GM12878 (cell line): ENCODE measurements at regions not wholly inside any gene's neighbourhood (a gene's known extent, or its start where the extent isn't known, plus 50 kb on each side); places are given as distances from the start of the nearest gene placed in this dataset.

Experiments
- ATAC-seq: fragments of 200-7000 bp; cut with Tn5 transposase; 3 replicates; pipeline ENCODE4 v1.9.1; 2020; ENCODE audit warnings: mild to moderate bottlenecking, moderate library complexity
- BruUV-seq: library from RNA; stranded (reverse); fragments of 400-500 nt; replicated peaks from 2 replicates; lab custom pipeline; 2021; lab: Mats Ljungman, UMichigan
- CTCF ChIA-PET: fragments of 300-600 bp; sonication (Branson Sonifier 250); formaldehyde crosslinking; extraction: SDS; loops from one replicate; lab custom pipeline; 2021; ENCODE audit warnings: inconsistent platforms; lab: Yijun Ruan, JAX
- POLR2A ChIA-PET: fragments of 350-600 bp; formaldehyde crosslinking; extraction: SDS; loops from one replicate; lab custom pipeline; 2021; ENCODE audit warnings: inconsistent platforms; lab: Charles Lee
- RAD21 ChIA-PET: fragments of 300-600 bp; sonication (Branson Sonifier 250); formaldehyde crosslinking; loops from one replicate; lab custom pipeline; 2023; ENCODE audit warnings: antibody characterized with exemption; ENCODE audit not compliant: unreplicated experiment; lab: Charles Lee
- SMC1A ChIA-PET: fragments of 300-600 bp; sonication (Branson Sonifier 250); formaldehyde crosslinking; loops from one replicate; lab custom pipeline; 2023; ENCODE audit not compliant: unreplicated experiment, uncharacterized antibody; lab: Charles Lee
- DNase-seq: peaks from one replicate; pipeline ENCODE4 v3.0.0-alpha.2; 2011; ENCODE audit warnings: low read depth, low spot score
- FAIRE-seq: peaks from 3 replicates; lab custom pipeline; 2011; peaks lifted over from hg19 to GRCh38; lab: Jason Lieb, UNC
- H2AFZ ChIP-seq: 2 replicates; pipeline ENCODE4 v1.6.0; 2011; ENCODE audit warnings: low read depth, low read length, control low read depth; ENCODE audit not compliant: control insufficient read depth
- H3K27ac ChIP-seq: 2 replicates; pipeline ENCODE4 v1.5.1; 2011; ENCODE audit warnings: control low read depth; ENCODE audit not compliant: control insufficient read depth, insufficient read depth
- H3K27me3 ChIP-seq, 2 experiments: replicated peaks in 1 of 2; 2 replicates each; pipeline versions ENCODE4 v1.6.0 to v1.6.1; 2011; ENCODE audit warnings: low read length in 1 of 2; ENCODE audit not compliant: control insufficient read depth in 2 of 2, insufficient read depth in 2 of 2
- H3K36me3 ChIP-seq, 2 experiments: 2 replicates each; pipeline ENCODE4 v1.5.1; 2011; ENCODE audit warnings: low read length in 1 of 2; ENCODE audit not compliant: control insufficient read depth in 2 of 2, insufficient read depth in 2 of 2
- H3K4me1 ChIP-seq: 2 replicates; pipeline ENCODE4 v1.6.1; 2011; ENCODE audit warnings: mild to moderate bottlenecking, low read length, moderate library complexity, mixed read lengths; ENCODE audit not compliant: control insufficient read depth, insufficient read depth
- H3K4me2 ChIP-seq: 2 replicates; pipeline ENCODE4 v1.6.0; 2011; ENCODE audit warnings: control low read depth; ENCODE audit not compliant: control insufficient read depth, insufficient read depth
- H3K4me3 ChIP-seq: fragments of 200-600 bp; sonication (generic); 2 replicates; pipeline ENCODE4 v1.5.1; 2016
- H3K79me2 ChIP-seq: 2 replicates; pipeline ENCODE4 v1.6.0; 2011; ENCODE audit warnings: low read length; ENCODE audit not compliant: control insufficient read depth, insufficient read depth
- H3K9ac ChIP-seq: 2 replicates; pipeline ENCODE4 v1.8.0; 2011; ENCODE audit warnings: low read length, control low read depth, mixed read lengths; ENCODE audit not compliant: control insufficient read depth, insufficient read depth
- H3K9me3 ChIP-seq: replicated peaks from 3 replicates; pipeline ENCODE4 v1.5.1; 2011; ENCODE audit warnings: mild to moderate bottlenecking, low read length; ENCODE audit not compliant: control insufficient read depth, insufficient read depth
- H4K20me1 ChIP-seq: 2 replicates; pipeline ENCODE4 v1.6.0; 2011; ENCODE audit not compliant: control insufficient read depth, insufficient read depth
- ATF7 ChIP-seq: fragments of 450-650 bp; IDR thresholded peaks from 2 replicates; pipeline ENCODE4 v1.6.1; 2016; ENCODE audit warnings: low read depth, mild to moderate bottlenecking
- BCL3 ChIP-seq: IDR thresholded peaks from 2 replicates; pipeline ENCODE4 v1.6.1; 2011; ENCODE audit warnings: borderline replicate concordance, low read depth, mild to moderate bottlenecking, moderate library complexity, low read length; ENCODE audit not compliant: insufficient read depth, poor library complexity, severe bottlenecking
- CREB1 ChIP-seq: IDR thresholded peaks from 2 replicates; pipeline ENCODE4 v1.6.1; 2012; ENCODE audit warnings: low read depth, mild to moderate bottlenecking, inconsistent platforms
- CREM ChIP-seq: IDR thresholded peaks from 2 replicates; pipeline ENCODE4 v1.6.1; 2014; ENCODE audit warnings: antibody characterized with exemption, low read depth
- CTCF ChIP-seq, 3 experiments: IDR thresholded peaks in 2 of 3; conservative IDR thresholded peaks in 1 of 3; 2 replicates each; pipeline ENCODE4 v1.5.1; 2011; ENCODE audit warnings: low read depth in 3 of 3, low read length in 3 of 3, mild to moderate bottlenecking in 3 of 3, control low read depth in 2 of 3, moderate library complexity in 2 of 3, inconsistent platforms in 1 of 3, mixed read lengths in 1 of 3; ENCODE audit not compliant: control insufficient read depth in 2 of 3, insufficient read depth in 1 of 3; ENCODE audit errors: extremely low read depth in 1 of 3
- NBN ChIP-seq: fragments of 450-650 bp; IDR thresholded peaks from 2 replicates; pipeline ENCODE4 v1.6.1; 2016
- RELB ChIP-seq: fragments of 450-650 bp; IDR thresholded peaks from 2 replicates; pipeline ENCODE4 v1.6.1; 2017; ENCODE audit warnings: low read depth, mild to moderate bottlenecking, moderate library complexity
- REST ChIP-seq: IDR thresholded peaks from 2 replicates; pipeline ENCODE4 v1.6.1; 2012; ENCODE audit warnings: mild to moderate bottlenecking, low read depth, low read length
- SMC3 ChIP-seq: IDR thresholded peaks from 2 replicates; pipeline ENCODE4 v1.6.1; 2011; ENCODE audit warnings: low read length, improper control_type of control experiment, borderline replicate concordance
- WGBS: methylation state at CpG from one replicate; pipeline ENCODE4 v1.1.6; 2016; ENCODE audit warnings: low lambda C conversion rate; ENCODE audit not compliant: insufficient replicate concordance, insufficient coverage; ENCODE audit errors: missing lambda C conversion rate; 5-methylcytosine and 5-hydroxymethylcytosine counted together
- in situ Hi-C: fragments of 300-500 bp; cut with MboI; formaldehyde crosslinking; loops from 9 replicates; pipeline ENCODE4 v1.14.3; 2018; ENCODE audit warnings: mixed read lengths
- intact Hi-C: fragments of 100-400 bp; cut with micrococcal nuclease; formaldehyde crosslinking; loops from one replicate; pipeline ENCODE4 v1.14.2; 2022; ENCODE audit not compliant: unreplicated experiment

- POLR2A ChIA-PET: interaction anchor here (0.6 to 0.8 kb wide), 2 partner anchors 95 to 942 kb away, joined by 3 read pairs; no protein-coding TSS in a partner anchor
- SMC1A ChIA-PET: interaction anchor here (0.5 to 17.7 kb wide), 21 partner anchors 10 to 610 kb away, joined by 3 to 390 read pairs (median 4); partner anchors contain the start of gene NAMPT
- Histone ChIP-seq H3K4me3 (no peak overlapping the region), H3K79me2 (no peaks in the 10 kb centered on the region), H3K27ac (no peak overlapping the region), H3K27me3 (no peaks in the 10 kb centered on the region), H4K20me1 (no peaks in the 10 kb centered on the region), H3K4me1 (no peaks in the 10 kb centered on the region), H2AFZ (no peak overlapping the region), H3K9me3 (peaks cover 6% of the 10 kb centered on the region; the same call in 2 of the 3 replicates), H3K36me3 (no peaks in the 10 kb centered on the region), H3K9ac (no peak overlapping the region), H3K4me2 (no peak overlapping the region)
- WGBS: 60% methylated on average over 7 of the region's 7 CpGs
- FAIRE-seq (peak; percentile 94), ATAC-seq (peak; percentile 77), DNase-seq (no peak)
- in situ Hi-C loops: loop anchor here (5.0 kb wide), 1 partner anchor 404 kb away; no protein-coding TSS in a partner anchor
- CTCF ChIA-PET: interaction anchor here (0.6 to 14.5 kb wide), 36 partner anchors 8 to 594 kb away, joined by 3 to 530 read pairs (median 4); no protein-coding TSS in a partner anchor
- RAD21 ChIA-PET: interaction anchor here (0.9 to 6.9 kb wide), 7 partner anchors 10 to 406 kb away, joined by 3 to 71 read pairs (median 6); no protein-coding TSS in a partner anchor
- intact Hi-C loops: loop anchor here (1.0 kb wide), 3 partner anchors 109 to 516 kb away; no protein-coding TSS in a partner anchor
- BruUV-seq: no TSS peak
- peak; percentile 68 to 77 (median 72); a peak in 5 of 6 replicates for TF ChIP-seq CTCF (IDR thresholded peaks at IDR 0.05 in 2 of 3, conservative IDR thresholded peaks at IDR 0.05 in 1 of 3; ENCODE audit: control insufficient read depth in 2 of 3, extremely low read depth in 1 of 3, insufficient read depth in 1 of 3, low read depth in 3 of 3, low read length in 3 of 3)
- peak; percentile 67 for TF ChIP-seq CREM
- TF ChIP-seq SMC3: peak; percentile 69
- TF ChIP-seq CREB1: 0 out of 2 replicates have a peak, but pooled peaks have one; percentile 53
- TF ChIP-seq RELB: 0 out of 2 replicates have a peak, but pooled peaks have one; percentile 40
- TF ChIP-seq ATF7: peak; percentile 40; the same call in 1 of the 2 replicates
- TF ChIP-seq BCL3: no peak
- no peak for TF ChIP-seq NBN
- TF ChIP-seq REST: no peak
These were observed 54.7 kb upstream of the SYPL1 start for GRCh38 chr7:106166651-106167342.
